Gastroesophageal sphincter (tissue), 3 donors: ENCODE measurements at regions not wholly inside any gene's neighbourhood (a gene's known extent, or its start where the extent isn't known, plus 50 kb on each side); places are given as distances from the start of the nearest gene placed in this dataset.

Source experiments
- CTCF ChIP-seq, 4 experiments: fragments of 200-600 bp in 2 of 4; fragments of 450-650 bp in 2 of 4; sonication (generic) in 1 of 4; IDR thresholded peaks; one replicate each; pipeline ENCODE4 v1.5.1; 2017 to 2019; ENCODE audit warnings: antibody characterized with exemption in 4 of 4, mild to moderate bottlenecking in 2 of 4, moderate library complexity in 2 of 4
- EP300 ChIP-seq: sonication (generic); formaldehyde crosslinking; IDR thresholded peaks from one replicate; pipeline ENCODE4 v1.6.1; 2017; ENCODE audit warnings: antibody characterized with exemption, mild to moderate bottlenecking
- POLR2A ChIP-seq, 2 donors: fragments of 450-650 bp; IDR thresholded peaks; one replicate each; pipeline ENCODE4 v1.6.1; 2017; ENCODE audit warnings: antibody characterized with exemption in 2 of 2, mild to moderate bottlenecking in 2 of 2, moderate library complexity in 1 of 2

- no peak for TF ChIP-seq CTCF (IDR thresholded peaks at IDR 0.05)
- no peak for TF ChIP-seq EP300
- no peak for TF ChIP-seq POLR2A (IDR thresholded peaks at IDR 0.05)
Observed at GRCh38 chr5:12019306-12019705, 115.1 kb upstream of the CTNND2 start.
